Stomach (tissue), 8 donors: ENCODE measurements at regions not wholly inside any gene's neighbourhood (a gene's known extent, or its start where the extent isn't known, plus 50 kb on each side); places are given as distances from the start of the nearest gene placed in this dataset.

Experiments used
- DNase-seq, 2 donors: peaks; one replicate each; pipeline versions ENCODE4 v3.0.0 to v3.0.0-alpha.2; 2013 to 2019
- H3K27ac ChIP-seq, 5 donors: fragments of 200-600 bp in 4 of 5; sonication (generic) in 4 of 5; one replicate each; pipeline ENCODE4 v1.5.1; 2013 to 2019; ENCODE audit warnings: mild to moderate bottlenecking in 1 of 5, moderate library complexity in 1 of 5
- H3K27me3 ChIP-seq, 3 donors: fragments of 200-600 bp; sonication (generic); one replicate each; pipeline ENCODE4 v1.5.1; 2017 to 2019; ENCODE audit warnings: mixed run types in 1 of 3
- H3K36me3 ChIP-seq, 4 donors: fragments of 200-600 bp; sonication (generic); 1 replicate in 3 of 4; 2 replicates in 1 of 4; pipeline ENCODE4 v1.5.1; 2016 to 2019
- H3K4me1 ChIP-seq, 4 donors: fragments of 200-600 bp; sonication (generic); one replicate each; pipeline ENCODE4 v1.5.1; 2016 to 2019
- H3K4me3 ChIP-seq, 4 donors: fragments of 200-600 bp; sonication (generic) in 3 of 4; one replicate each; pipeline ENCODE4 v1.5.1; 2016 to 2019; ENCODE audit warnings: mild to moderate bottlenecking in 1 of 4
- H3K9me3 ChIP-seq, 4 donors: fragments of 200-600 bp; sonication (generic); one replicate each; pipeline ENCODE4 v1.5.1; 2016 to 2019
- CTCF ChIP-seq, 7 experiments: fragments of 450-650 bp in 4 of 7; fragments of 200-600 bp in 3 of 7; sonication (generic) in 3 of 7; IDR thresholded peaks; one replicate each; pipeline ENCODE4 v1.5.1; 2016 to 2019; ENCODE audit warnings: antibody characterized with exemption in 7 of 7, control low read depth in 2 of 7, mild to moderate bottlenecking in 1 of 7
- EP300 ChIP-seq: sonication (generic); formaldehyde crosslinking; IDR thresholded peaks from one replicate; pipeline ENCODE4 v1.6.1; 2017; ENCODE audit warnings: antibody characterized with exemption
- POLR2A ChIP-seq, 4 donors: fragments of 450-650 bp; IDR thresholded peaks; one replicate each; pipeline ENCODE4 v1.6.1; 2016; ENCODE audit warnings: antibody characterized with exemption in 4 of 4, control low read depth in 2 of 4, mild to moderate bottlenecking in 1 of 4, moderate library complexity in 1 of 4
- POLR2AphosphoS5 ChIP-seq, 3 donors: sonication (generic); formaldehyde crosslinking; IDR thresholded peaks; one replicate each; pipeline ENCODE4 v1.6.1; 2016; ENCODE audit warnings: antibody characterized with exemption in 3 of 3
- WGBS, 5 donors: extraction: QIAGEN DNeasy Blood & Tissue Kit in 3 of 5; methylation state at CpG; one replicate each; pipeline versions ENCODE4 v1.1.5 to v1.1.7; 2013 to 2018; 5-methylcytosine and 5-hydroxymethylcytosine counted together
- intact Hi-C: fragments of 100-400 bp; cut with DNase I; formaldehyde crosslinking; loops from one replicate; pipeline ENCODE4 v1.15.1; 2023; ENCODE audit warnings: low total_unique reads
- donor health status: healthy with polysubstance abuse.
- donor health status: Bipolar disorder and iron deficiency.
- donor health status: healthy.

DNA sequence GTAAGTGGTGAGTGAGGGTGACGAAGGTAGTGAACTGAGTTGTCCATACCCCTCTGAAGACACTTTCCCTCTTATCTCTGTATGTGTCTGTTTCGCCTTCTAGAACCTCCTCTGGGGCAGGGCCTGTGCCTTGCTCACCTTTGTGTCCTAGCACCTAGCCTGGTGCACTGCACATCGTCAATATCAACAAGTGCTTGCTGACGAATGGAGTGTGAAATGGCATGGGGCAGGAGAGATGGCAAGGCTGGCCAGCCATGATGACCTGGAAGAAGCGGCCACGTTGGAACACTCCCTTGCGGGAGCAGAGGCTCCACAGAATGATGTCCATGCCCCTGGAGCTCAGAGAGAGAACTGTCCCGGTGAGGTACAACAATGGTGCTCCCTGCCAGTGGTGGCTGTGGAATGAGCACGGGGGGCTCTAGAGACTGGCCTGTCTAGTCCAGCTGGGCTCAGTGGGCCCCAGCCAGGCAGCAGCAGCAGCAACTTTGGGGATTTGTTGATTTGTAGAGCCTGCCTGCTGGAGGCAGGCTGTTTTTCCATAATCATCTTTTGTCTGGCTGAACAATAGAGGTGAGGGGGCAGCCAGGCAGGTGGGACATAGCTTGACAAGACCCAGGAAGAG is 112.2 kb upstream of the PJA1 start:
- Histone ChIP-seq H3K9me3 (no peaks in the 10 kb centered on the region), H3K27ac (no peak overlapping the region), H3K36me3 (no peaks in the 10 kb centered on the region), H3K4me1 (peaks cover 3 to 43% (median 24%) of the 10 kb centered on the region in 4 donors), H3K4me3 (no peak overlapping the region), H3K27me3 (peaks cover 0 to 13% (median 0%) of the 10 kb centered on the region in 3 donors)
- DNase-seq, result no peak
- intact Hi-C loops, result no loop called here
- TF ChIP-seq POLR2AphosphoS5 (IDR thresholded peaks at IDR 0.05) (no peak), POLR2A (IDR thresholded peaks at IDR 0.05) (no peak), CTCF (IDR thresholded peaks at IDR 0.05) (no peak), EP300 (no peak)
- 79 to 90% (median 87%) methylated on average over 6 to 9 of the region's 9 CpGs for WGBS, 5 donors

DNA sequence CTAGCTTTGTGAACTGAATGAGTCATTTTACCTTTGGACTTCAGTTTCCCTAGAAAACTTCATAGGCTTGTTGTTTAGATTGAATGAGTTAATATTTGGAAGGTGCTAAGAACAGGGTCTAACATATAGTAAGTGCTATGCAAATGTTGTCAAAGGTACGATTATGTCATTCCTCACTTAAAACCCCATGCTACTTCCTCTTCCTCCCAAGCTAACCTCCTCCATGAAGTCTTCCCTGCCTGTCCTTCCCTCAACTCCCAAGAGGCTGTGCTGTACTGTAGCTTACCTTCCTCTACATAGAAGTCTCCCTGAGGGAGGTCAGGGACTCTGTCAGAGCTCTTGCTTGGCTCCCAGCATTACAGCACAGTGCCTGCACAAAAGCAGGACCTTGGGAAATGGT is 103.4 kb upstream of the PJA1 start:
- H3K4me1 ChIP-seq, result no peaks in the 10 kb centered on the region
- intact Hi-C loops, result no loop called here
- no peaks in the 10 kb centered on the region for H3K9me3 ChIP-seq
- no peak overlapping the region for H3K4me3 ChIP-seq
- H3K27me3 ChIP-seq, result peaks cover 0 to 7% (median 0%) of the 10 kb centered on the region in 3 donors
- 24 to 50% (median 47%) methylated on average over 1 of the region's 1 CpG for WGBS, 5 donors
- peak overlapping the region in 2 of 5 donors; percentile 5 to 39 for H3K27ac ChIP-seq
- DNase-seq, result peak in 1 of 2 donors; percentile 44
- TF ChIP-seq EP300 (no peak), CTCF (IDR thresholded peaks at IDR 0.05) (no peak), POLR2A (IDR thresholded peaks at IDR 0.05) (no peak), POLR2AphosphoS5 (IDR thresholded peaks at IDR 0.05) (no peak)
- H3K36me3 ChIP-seq, result no peaks in the 10 kb centered on the region

DNA sequence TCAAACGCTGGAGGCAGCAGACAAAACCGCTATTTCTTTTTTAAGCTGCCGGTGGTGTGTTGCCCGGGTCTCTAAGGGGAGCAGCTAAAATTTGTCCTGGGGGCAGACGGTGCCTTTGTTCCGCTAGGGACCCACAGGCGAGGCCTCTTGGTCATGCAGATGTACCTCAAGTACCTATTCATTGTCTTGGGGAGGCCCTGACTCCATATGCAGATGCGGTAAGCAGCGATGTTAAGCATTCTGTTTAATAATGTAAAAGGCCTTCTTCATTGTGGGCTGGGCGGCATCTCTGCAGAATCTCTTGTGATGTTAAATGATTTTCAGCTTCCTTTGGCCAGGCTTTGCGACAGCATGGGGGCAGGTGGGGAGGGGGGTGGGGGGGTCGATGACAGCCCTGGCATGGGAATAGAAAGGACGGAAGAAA is 98.9 kb upstream of the PJA1 start:
- WGBS, 5 donors, result 54 to 70% (median 66%) methylated on average over 12 to 13 of the region's 13 CpGs
- no peak overlapping the region for H3K27ac ChIP-seq
- intact Hi-C loops, result no loop called here
- H3K27me3 ChIP-seq, result peaks cover 0 to 14% (median 0%) of the 10 kb centered on the region in 3 donors
- DNase-seq, result no peak
- no peak for TF ChIP-seq POLR2A (IDR thresholded peaks at IDR 0.05)
- no peak for TF ChIP-seq EP300
- TF ChIP-seq CTCF (IDR thresholded peaks at IDR 0.05), result no peak
- H3K4me1 ChIP-seq, result no peaks in the 10 kb centered on the region
- no peaks in the 10 kb centered on the region for H3K36me3 ChIP-seq
- no peak overlapping the region for H3K4me3 ChIP-seq
- H3K9me3 ChIP-seq, result no peaks in the 10 kb centered on the region

- no peaks in the 10 kb centered on the region for H3K36me3 ChIP-seq
- intact Hi-C loops, result no loop called here
- no peak overlapping the region for H3K4me3 ChIP-seq
- DNase-seq, result no peak
- WGBS, 5 donors, result 62 to 78% (median 73%) methylated on average over 3 of the region's 3 CpGs
- peaks cover 0 to 14% (median 0%) of the 10 kb centered on the region in 3 donors for H3K27me3 ChIP-seq
- H3K9me3 ChIP-seq, result no peaks in the 10 kb centered on the region
- H3K27ac ChIP-seq, result no peak overlapping the region
- TF ChIP-seq CTCF (IDR thresholded peaks at IDR 0.05), result no peak
- no peak for TF ChIP-seq EP300
- TF ChIP-seq POLR2A (IDR thresholded peaks at IDR 0.05), result no peak
- no peak for TF ChIP-seq POLR2AphosphoS5 (IDR thresholded peaks at IDR 0.05)
- H3K4me1 ChIP-seq, result no peaks in the 10 kb centered on the region
Observed at GRCh38 chrX:69263251-69263820, 98.1 kb upstream of the PJA1 start.
